ENCODE measurements at regions not wholly inside any gene's neighbourhood (a gene's known extent, or its start where the extent isn't known, plus 50 kb on each side); places are given as distances from the start of the nearest gene placed in this dataset.

- TF ChIP-seq REST (IDR thresholded peaks at IDR 0.05; ENCODE audit: low read depth) (no peak), USF1 (IDR thresholded peaks at IDR 0.05) (no peak), YY1 (IDR thresholded peaks at IDR 0.05; ENCODE audit: low read depth) (no peak), ZBTB7A (IDR thresholded peaks at IDR 0.05; ENCODE audit: low read depth) (no peak), TEAD4 (IDR thresholded peaks at IDR 0.05) (no peak), EP300 (IDR thresholded peaks at IDR 0.05; ENCODE audit: borderline replicate concordance) (no peak), TAF1 (IDR thresholded peaks at IDR 0.05; ENCODE audit: low read depth) (no peak), FOXM1 (IDR thresholded peaks at IDR 0.05; ENCODE audit: borderline replicate concordance, low read depth) (no peak), EGR1 (IDR thresholded peaks at IDR 0.05) (no peak)
These were observed 229.4 kb downstream of the MID1IP1 start for GRCh38 chrX:39030636-39031035.

Measured in Ishikawa (cell line).